ENCODE measurements at regions not wholly inside any gene's neighbourhood (a gene's known extent, or its start where the extent isn't known, plus 50 kb on each side); places are given as distances from the start of the nearest gene placed in this dataset.
"Not testable (repeated sequence)": the region's sequence is repeated elsewhere in the genome, so short reads cannot be mapped to it uniquely, and the experiment has no call there.

DNA sequence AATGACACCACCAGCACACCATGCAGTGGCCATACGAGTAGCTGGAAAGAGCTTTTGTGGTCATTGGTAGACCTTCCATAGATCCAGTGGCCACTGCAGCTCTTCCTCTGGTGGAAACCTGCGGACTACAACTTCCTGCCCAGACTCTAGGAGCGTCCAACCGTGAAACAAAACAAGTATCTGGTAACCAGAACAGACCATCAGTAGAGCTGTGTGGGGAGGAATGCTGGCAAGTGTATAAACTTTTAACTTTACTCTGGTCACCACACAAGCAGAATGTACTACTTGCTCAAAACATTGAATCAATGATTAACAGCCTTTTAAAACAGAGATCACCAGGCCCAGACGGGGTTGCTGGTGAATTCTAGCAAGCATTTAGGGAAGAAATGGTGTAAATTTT lies 154.7 kb upstream of the DGKB start:
- no peak overlapping the region for H2AFZ ChIP-seq (ENCODE audit: low read length, unreplicated experiment)
- no peak overlapping the region for H3K4me3 ChIP-seq (ENCODE audit: low read depth, low read length)
- no peak overlapping the region for H3K27ac ChIP-seq (ENCODE audit: low read depth, low read length)
- H3K36me3 ChIP-seq (ENCODE audit: insufficient read depth, low read length), result no peaks in the 10 kb centered on the region
- H3K27me3 ChIP-seq (ENCODE audit: insufficient read depth, low read length), result no peaks in the 10 kb centered on the region
- H3K79me2 ChIP-seq (ENCODE audit: control insufficient read depth, insufficient read depth, low read length, unreplicated experiment), result no peaks in the 10 kb centered on the region
- no peaks in the 10 kb centered on the region for H3K4me1 ChIP-seq (ENCODE audit: control insufficient read depth, insufficient read depth, low read length, unreplicated experiment)

DNA sequence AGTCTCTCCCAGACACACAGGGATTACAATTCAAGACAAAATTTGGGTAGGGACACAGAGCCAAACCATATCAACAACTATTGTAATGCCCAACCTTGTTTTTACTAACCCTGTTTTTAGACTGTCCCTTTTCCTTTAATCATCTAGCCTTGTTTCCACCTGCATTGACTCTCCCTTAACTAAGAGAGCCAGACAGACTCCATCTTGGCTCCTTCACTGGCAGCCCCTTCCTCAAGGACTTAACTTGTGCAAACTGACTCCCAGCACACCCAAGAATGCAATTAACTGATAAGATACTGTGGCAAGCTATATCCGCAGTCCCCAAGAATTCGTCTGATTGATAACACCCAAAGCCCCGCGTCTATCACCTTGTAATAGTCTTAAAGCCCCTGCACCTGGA lies 151.8 kb upstream of the DGKB start:
- H3K27me3 ChIP-seq (ENCODE audit: insufficient read depth, low read length); H3K79me2 ChIP-seq (ENCODE audit: control insufficient read depth, insufficient read depth, low read length, unreplicated experiment); H2AFZ ChIP-seq (ENCODE audit: low read length, unreplicated experiment); H3K27ac ChIP-seq (ENCODE audit: low read depth, low read length); H3K36me3 ChIP-seq (ENCODE audit: insufficient read depth, low read length); H3K4me3 ChIP-seq (ENCODE audit: low read depth, low read length); H3K4me1 ChIP-seq (ENCODE audit: control insufficient read depth, insufficient read depth, low read length, unreplicated experiment): not testable (repeated sequence)

GRCh38 chr7:15049157-15049556 lies 146.6 kb upstream of the DGKB start:
- Histone ChIP-seq H3K4me3 (ENCODE audit: low read depth, low read length) (no peak overlapping the region), H2AFZ (ENCODE audit: low read length, unreplicated experiment) (no peak overlapping the region), H3K36me3 (ENCODE audit: insufficient read depth, low read length) (no peaks in the 10 kb centered on the region), H3K4me1 (ENCODE audit: control insufficient read depth, insufficient read depth, low read length, unreplicated experiment) (no peaks in the 10 kb centered on the region), H3K79me2 (ENCODE audit: control insufficient read depth, insufficient read depth, low read length, unreplicated experiment) (no peaks in the 10 kb centered on the region), H3K27ac (ENCODE audit: low read depth, low read length) (no peak overlapping the region), H3K27me3 (ENCODE audit: insufficient read depth, low read length) (no peaks in the 10 kb centered on the region)

GRCh38 chr7:15046861-15047260 lies 144.3 kb upstream of the DGKB start:
- Histone ChIP-seq H3K36me3 (ENCODE audit: insufficient read depth, low read length) (no peaks in the 10 kb centered on the region), H3K4me1 (ENCODE audit: control insufficient read depth, insufficient read depth, low read length, unreplicated experiment) (peaks cover 6% of the 10 kb centered on the region), H3K27me3 (ENCODE audit: insufficient read depth, low read length) (no peaks in the 10 kb centered on the region), H3K4me3 (ENCODE audit: low read depth, low read length) (no peak overlapping the region), H3K79me2 (ENCODE audit: control insufficient read depth, insufficient read depth, low read length, unreplicated experiment) (no peaks in the 10 kb centered on the region), H2AFZ (ENCODE audit: low read length, unreplicated experiment) (no peak overlapping the region), H3K27ac (ENCODE audit: low read depth, low read length) (no peak overlapping the region)

GRCh38 chr7:15043931-15044330 lies 141.4 kb upstream of the DGKB start:
- Histone ChIP-seq H3K27me3 (ENCODE audit: insufficient read depth, low read length) (no peaks in the 10 kb centered on the region), H2AFZ (ENCODE audit: low read length, unreplicated experiment) (no peak overlapping the region), H3K36me3 (ENCODE audit: insufficient read depth, low read length) (no peaks in the 10 kb centered on the region)

DNA sequence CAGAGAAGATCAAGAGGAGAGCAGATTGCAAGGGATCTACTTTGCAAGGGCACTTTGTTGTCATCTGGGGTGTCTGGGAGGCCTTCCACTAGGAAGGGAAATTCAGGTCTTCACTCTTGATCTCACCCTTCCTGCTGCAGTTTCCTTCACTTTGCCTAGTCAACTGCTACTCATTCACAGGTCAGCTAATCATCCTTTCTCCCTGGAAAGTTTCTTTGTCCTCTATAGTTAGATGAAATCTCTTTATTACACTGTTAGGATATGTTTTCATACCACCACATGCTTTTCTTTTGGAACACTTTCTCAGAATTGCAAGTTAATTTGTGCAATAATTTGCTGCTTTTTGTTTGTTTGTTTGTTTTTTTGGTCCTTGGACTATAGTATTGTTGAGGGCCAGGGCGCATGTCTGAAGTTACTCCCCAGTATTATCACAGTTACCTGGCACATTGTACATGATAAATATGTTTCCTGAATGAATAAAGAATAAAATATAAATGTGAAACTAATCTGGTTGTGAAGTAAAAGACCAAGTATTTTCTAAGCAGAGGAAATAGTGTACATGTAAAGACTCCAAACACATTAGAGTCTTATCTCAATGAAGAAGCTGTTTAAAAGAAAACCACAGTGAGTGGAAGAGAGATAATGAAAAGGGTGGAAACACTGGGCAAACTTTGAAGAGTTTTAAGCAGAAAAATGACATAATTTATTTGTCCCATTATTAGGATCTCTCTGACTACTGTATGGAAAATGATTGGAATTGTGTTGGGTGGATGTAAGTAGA lies 139.9 kb upstream of the DGKB start:
- peaks cover 20% of the 10 kb centered on the region for H3K4me1 ChIP-seq (ENCODE audit: control insufficient read depth, insufficient read depth, low read length, unreplicated experiment)
- H2AFZ ChIP-seq (ENCODE audit: low read length, unreplicated experiment), result peak overlapping the region; percentile 64
- no peaks in the 10 kb centered on the region for H3K36me3 ChIP-seq (ENCODE audit: insufficient read depth, low read length)
- H3K27me3 ChIP-seq (ENCODE audit: insufficient read depth, low read length), result no peaks in the 10 kb centered on the region
- H3K4me3 ChIP-seq (ENCODE audit: low read depth, low read length), result no peak overlapping the region
- H3K27ac ChIP-seq (ENCODE audit: low read depth, low read length), result no peak overlapping the region
- H3K79me2 ChIP-seq (ENCODE audit: control insufficient read depth, insufficient read depth, low read length, unreplicated experiment), result no peaks in the 10 kb centered on the region

More at GRCh38 chr7:15043931-15044330, 141.4 kb upstream of the DGKB start:
- H3K27ac ChIP-seq (ENCODE audit: low read depth, low read length), result no peak overlapping the region
- no peak overlapping the region for H3K4me3 ChIP-seq (ENCODE audit: low read depth, low read length)
- H3K4me1 ChIP-seq (ENCODE audit: control insufficient read depth, insufficient read depth, low read length, unreplicated experiment), result peaks cover 20% of the 10 kb centered on the region
- no peaks in the 10 kb centered on the region for H3K79me2 ChIP-seq (ENCODE audit: control insufficient read depth, insufficient read depth, low read length, unreplicated experiment)

GRCh38 chr7:15041226-15041625 lies 138.7 kb upstream of the DGKB start:
- Histone ChIP-seq H3K36me3 (ENCODE audit: insufficient read depth, low read length) (no peaks in the 10 kb centered on the region), H3K27ac (ENCODE audit: low read depth, low read length) (peak overlapping the region; percentile 22; the same call in 1 of the 2 replicates), H3K4me1 (ENCODE audit: control insufficient read depth, insufficient read depth, low read length, unreplicated experiment) (peaks cover 20% of the 10 kb centered on the region), H3K4me3 (ENCODE audit: low read depth, low read length) (no peak overlapping the region; the same call in 1 of the 2 replicates), H3K79me2 (ENCODE audit: control insufficient read depth, insufficient read depth, low read length, unreplicated experiment) (no peaks in the 10 kb centered on the region), H2AFZ (ENCODE audit: low read length, unreplicated experiment) (no peak overlapping the region), H3K27me3 (ENCODE audit: insufficient read depth, low read length) (no peaks in the 10 kb centered on the region)

DNA sequence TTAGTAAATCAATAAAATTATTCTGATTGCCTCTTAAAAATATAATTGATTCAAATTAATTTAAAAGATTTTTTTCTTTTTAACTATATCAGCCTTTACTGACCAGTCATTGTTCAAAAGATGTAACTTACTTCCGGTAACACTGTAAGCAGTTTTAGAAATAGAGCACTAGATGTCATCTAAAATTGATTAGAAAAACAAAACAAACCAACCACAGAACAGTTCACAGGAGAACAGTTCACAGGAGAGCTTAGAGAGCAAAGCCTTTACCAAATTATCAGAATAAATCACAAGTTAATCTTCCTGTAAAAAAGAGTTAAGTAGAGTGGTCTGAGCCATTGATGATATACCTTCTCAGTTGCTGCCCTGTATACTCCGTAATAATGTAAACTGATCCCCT lies 133.3 kb upstream of the DGKB start:
- H3K36me3 ChIP-seq (ENCODE audit: insufficient read depth, low read length), result no peaks in the 10 kb centered on the region
- peaks cover 11% of the 10 kb centered on the region for H3K4me1 ChIP-seq (ENCODE audit: control insufficient read depth, insufficient read depth, low read length, unreplicated experiment)
- no peaks in the 10 kb centered on the region for H3K27me3 ChIP-seq (ENCODE audit: insufficient read depth, low read length)
- H3K27ac ChIP-seq (ENCODE audit: low read depth, low read length), result no peak overlapping the region
- no peak overlapping the region for H2AFZ ChIP-seq (ENCODE audit: low read length, unreplicated experiment)
- H3K4me3 ChIP-seq (ENCODE audit: low read depth, low read length), result no peak overlapping the region
- no peaks in the 10 kb centered on the region for H3K79me2 ChIP-seq (ENCODE audit: control insufficient read depth, insufficient read depth, low read length, unreplicated experiment)

GRCh38 chr7:15033039-15033438 lies 130.5 kb upstream of the DGKB start:
- Histone ChIP-seq H2AFZ (ENCODE audit: low read length, unreplicated experiment) (no peak overlapping the region), H3K4me1 (ENCODE audit: control insufficient read depth, insufficient read depth, low read length, unreplicated experiment) (peaks cover 7% of the 10 kb centered on the region), H3K4me3 (ENCODE audit: low read depth, low read length) (no peak overlapping the region), H3K36me3 (ENCODE audit: insufficient read depth, low read length) (no peaks in the 10 kb centered on the region), H3K27ac (ENCODE audit: low read depth, low read length) (no peak overlapping the region), H3K79me2 (ENCODE audit: control insufficient read depth, insufficient read depth, low read length, unreplicated experiment) (no peaks in the 10 kb centered on the region), H3K27me3 (ENCODE audit: insufficient read depth, low read length) (no peaks in the 10 kb centered on the region)

GRCh38 chr7:15018981-15019380 lies 116.4 kb upstream of the DGKB start:
- Histone ChIP-seq H3K27me3 (ENCODE audit: insufficient read depth, low read length) (no peaks in the 10 kb centered on the region), H2AFZ (ENCODE audit: low read length, unreplicated experiment) (no peak overlapping the region), H3K79me2 (ENCODE audit: control insufficient read depth, insufficient read depth, low read length, unreplicated experiment) (no peaks in the 10 kb centered on the region), H3K36me3 (ENCODE audit: insufficient read depth, low read length) (no peaks in the 10 kb centered on the region), H3K4me1 (ENCODE audit: control insufficient read depth, insufficient read depth, low read length, unreplicated experiment) (no peaks in the 10 kb centered on the region), H3K27ac (ENCODE audit: low read depth, low read length) (no peak overlapping the region), H3K4me3 (ENCODE audit: low read depth, low read length) (no peak overlapping the region)

- Histone ChIP-seq H3K4me1 (ENCODE audit: control insufficient read depth, insufficient read depth, low read length, unreplicated experiment) (no peaks in the 10 kb centered on the region), H3K27me3 (ENCODE audit: insufficient read depth, low read length) (no peaks in the 10 kb centered on the region), H3K79me2 (ENCODE audit: control insufficient read depth, insufficient read depth, low read length, unreplicated experiment) (no peaks in the 10 kb centered on the region), H3K27ac (ENCODE audit: low read depth, low read length) (no peak overlapping the region), H3K36me3 (ENCODE audit: insufficient read depth, low read length) (no peaks in the 10 kb centered on the region), H3K4me3 (ENCODE audit: low read depth, low read length) (no peak overlapping the region), H2AFZ (ENCODE audit: low read length, unreplicated experiment) (no peak overlapping the region)
These were observed 114.2 kb upstream of the DGKB start for GRCh38 chr7:15016766-15017165.

Data from ACC112 (cell line).